Karpas-422 (cell line): ENCODE measurements at regions not wholly inside any gene's neighbourhood (a gene's known extent, or its start where the extent isn't known, plus 50 kb on each side); places are given as distances from the start of the nearest gene placed in this dataset.

Source experiments
- DNase-seq: peaks from one replicate; pipeline ENCODE4 v3.0.0-alpha.2; 2015
- H2AFZ ChIP-seq: fragments of 200-600 bp; sonication (generic); 2 replicates; pipeline ENCODE4 v1.6.1; 2014; ENCODE audit warnings: antibody characterized with exemption, low read length, mixed read lengths
- H3K27ac ChIP-seq: fragments of 200-600 bp; sonication (generic); 2 replicates; pipeline ENCODE4 v1.5.1; 2014; ENCODE audit warnings: mild to moderate bottlenecking, low read length, moderate library complexity
- H3K27me3 ChIP-seq: fragments of 200-600 bp; sonication (generic); 2 replicates; pipeline ENCODE4 v1.6.1; 2014; ENCODE audit warnings: low read length, mixed read lengths
- H3K36me3 ChIP-seq: fragments of 200-600 bp; sonication (generic); 2 replicates; pipeline ENCODE4 v1.6.1; 2014; ENCODE audit warnings: low read length, mixed read lengths; ENCODE audit not compliant: insufficient read depth
- H3K4me1 ChIP-seq: fragments of 200-600 bp; sonication (generic); 2 replicates; pipeline ENCODE4 v1.6.1; 2014; ENCODE audit warnings: mild to moderate bottlenecking, low read length, mixed read lengths
- H3K4me2 ChIP-seq: fragments of 200-600 bp; sonication (generic); 2 replicates; pipeline ENCODE4 v1.6.1; 2014; ENCODE audit warnings: low read length, low read depth, mild to moderate bottlenecking; ENCODE audit not compliant: poor library complexity, severe bottlenecking
- H3K4me3 ChIP-seq: fragments of 200-600 bp; sonication (generic); 2 replicates; pipeline ENCODE4 v1.5.1; 2014; ENCODE audit warnings: mild to moderate bottlenecking, antibody characterized with exemption, low read length, mixed read lengths
- H3K79me2 ChIP-seq: fragments of 200-600 bp; sonication (generic); 2 replicates; pipeline ENCODE4 v1.6.1; 2014; ENCODE audit warnings: mild to moderate bottlenecking, low read length, mixed read lengths
- H3K9ac ChIP-seq: fragments of 200-600 bp; sonication (generic); 2 replicates; pipeline ENCODE4 v1.6.0; 2014; ENCODE audit warnings: low read length
- H3K9me2 ChIP-seq: fragments of 200-600 bp; sonication (generic), shearing (Covaris generic); replicated peaks from 2 replicates; pipeline ENCODE4 v1.6.0; 2014; ENCODE audit warnings: mild to moderate bottlenecking, low read length, moderate library complexity; ENCODE audit not compliant: insufficient read depth
- H3K9me3 ChIP-seq: fragments of 300-700, 200-600 bp; sonication (generic); 2 replicates; pipeline ENCODE4 v1.6.1; 2014; ENCODE audit warnings: low read length, mixed read lengths
- H4K20me1 ChIP-seq: fragments of 200-600 bp; sonication (generic); 2 replicates; pipeline ENCODE4 v1.6.1; 2014; ENCODE audit warnings: mild to moderate bottlenecking, antibody characterized with exemption, low read length, low read depth; ENCODE audit not compliant: insufficient read depth

DNA sequence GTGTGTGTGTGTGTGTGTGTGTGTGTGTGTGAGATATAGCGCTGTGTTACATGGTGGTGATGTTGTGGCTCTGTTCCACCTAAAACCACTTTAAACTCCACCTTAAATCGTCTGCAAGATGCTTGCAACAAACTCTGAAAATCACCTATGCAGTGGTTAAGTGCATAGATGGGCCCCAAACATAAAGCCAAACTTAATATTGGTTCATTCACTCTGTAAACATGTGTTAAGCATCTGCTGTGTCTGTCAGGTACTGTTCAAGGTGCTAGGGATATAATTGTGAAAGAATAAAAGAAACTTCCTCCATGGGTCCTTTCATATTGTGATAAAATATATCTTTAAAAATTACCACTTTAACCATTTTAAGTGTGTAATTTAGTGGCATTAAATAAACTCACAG lies 645.4 kb upstream of the SORCS1 start:
- Histone ChIP-seq H4K20me1 (no peaks in the 10 kb centered on the region), H3K9me2 (no peaks in the 10 kb centered on the region), H3K36me3 (no peaks in the 10 kb centered on the region), H3K4me3 (no peak overlapping the region), H3K27me3 (no peaks in the 10 kb centered on the region), H3K9ac (no peak overlapping the region), H3K79me2 (no peaks in the 10 kb centered on the region), H3K4me1 (no peaks in the 10 kb centered on the region), H3K9me3 (no peaks in the 10 kb centered on the region), H2AFZ (no peak overlapping the region), H3K4me2 (no peak overlapping the region), H3K27ac (no peak overlapping the region)
- no peak for DNase-seq

DNA sequence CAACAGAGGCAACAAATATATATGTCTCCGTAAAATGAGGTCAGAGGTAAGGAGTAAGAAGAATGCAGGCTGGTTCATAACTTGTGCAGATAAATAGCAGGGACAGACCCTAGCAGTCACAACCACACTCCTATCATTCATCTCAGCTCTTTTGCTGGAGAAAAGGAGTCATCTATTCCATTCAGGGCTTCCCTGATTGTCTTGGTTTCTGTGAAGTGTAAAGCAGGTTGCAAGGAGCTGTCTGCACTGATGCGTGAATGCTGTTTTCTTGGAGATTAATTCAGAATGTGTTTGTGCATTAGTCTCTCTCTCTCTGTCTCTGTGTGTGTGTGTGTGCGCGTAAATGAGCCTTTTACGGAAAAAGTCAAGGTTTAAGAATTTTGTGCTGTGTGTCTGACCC lies 643.3 kb upstream of the SORCS1 start:
- Histone ChIP-seq H3K4me1 (no peaks in the 10 kb centered on the region), H3K4me2 (no peak overlapping the region), H4K20me1 (no peaks in the 10 kb centered on the region), H3K9me2 (no peaks in the 10 kb centered on the region), H3K36me3 (no peaks in the 10 kb centered on the region), H2AFZ (no peak overlapping the region), H3K79me2 (no peaks in the 10 kb centered on the region), H3K9ac (no peak overlapping the region), H3K4me3 (no peak overlapping the region), H3K9me3 (peaks cover 6% of the 10 kb centered on the region), H3K27me3 (no peaks in the 10 kb centered on the region), H3K27ac (no peak overlapping the region)
- DNase-seq: no peak

DNA sequence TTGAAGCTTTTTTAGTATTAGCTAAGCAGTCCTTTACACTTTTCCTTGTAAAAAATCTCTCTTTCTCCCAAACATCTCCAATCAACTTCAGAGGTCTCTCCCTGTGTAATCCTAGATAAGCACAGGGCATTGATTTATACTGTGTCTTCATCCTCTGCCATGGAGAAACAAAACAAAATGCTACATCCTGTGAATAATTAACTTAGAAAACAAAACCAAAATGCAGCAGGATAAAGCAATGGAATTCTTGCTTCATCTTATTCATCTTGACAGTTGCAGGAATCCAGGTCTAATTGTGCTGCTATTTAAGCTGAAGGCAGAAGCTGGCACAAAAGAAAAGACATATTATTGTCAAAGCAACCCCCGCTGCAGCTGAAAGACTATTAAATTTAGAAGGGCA lies 641.5 kb upstream of the SORCS1 start:
- Histone ChIP-seq H3K9ac (no peak overlapping the region), H4K20me1 (no peaks in the 10 kb centered on the region), H3K9me3 (peaks cover 7% of the 10 kb centered on the region), H2AFZ (no peak overlapping the region), H3K27ac (no peak overlapping the region), H3K4me3 (no peak overlapping the region), H3K9me2 (no peaks in the 10 kb centered on the region), H3K79me2 (no peaks in the 10 kb centered on the region), H3K4me2 (no peak overlapping the region), H3K36me3 (no peaks in the 10 kb centered on the region), H3K4me1 (no peaks in the 10 kb centered on the region), H3K27me3 (no peaks in the 10 kb centered on the region)
- DNase-seq: no peak

DNA sequence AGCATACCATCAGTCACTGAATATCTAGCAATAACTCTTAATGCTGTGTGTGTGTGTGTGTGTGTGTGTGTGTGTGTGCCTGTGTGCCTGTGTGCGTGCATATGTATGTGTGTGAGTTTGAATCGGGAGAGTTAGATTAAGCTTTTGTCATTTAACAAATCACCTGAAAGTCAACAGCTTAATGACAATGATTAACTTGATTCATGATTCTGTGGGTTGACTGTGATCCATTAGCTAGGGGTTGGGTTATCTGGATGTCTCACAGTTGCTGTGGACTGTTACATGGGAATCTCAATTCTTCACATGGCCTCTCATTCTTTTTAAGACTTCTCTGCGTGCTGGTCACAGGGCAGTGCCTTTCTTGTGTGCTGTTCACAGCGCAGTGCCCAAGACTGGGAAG lies 639.0 kb upstream of the SORCS1 start:
- peaks cover 7% of the 10 kb centered on the region for H3K9me3 ChIP-seq
- no peaks in the 10 kb centered on the region for H4K20me1 ChIP-seq
- no peaks in the 10 kb centered on the region; the same call in 1 of the 2 replicates for H3K36me3 ChIP-seq
- H3K27ac ChIP-seq: no peak overlapping the region
- H3K4me2 ChIP-seq: no peak overlapping the region
- no peak overlapping the region for H2AFZ ChIP-seq
- no peaks in the 10 kb centered on the region for H3K9me2 ChIP-seq
- H3K4me3 ChIP-seq: no peak overlapping the region
- H3K9ac ChIP-seq: no peak overlapping the region
- no peaks in the 10 kb centered on the region for H3K27me3 ChIP-seq
- DNase-seq: no peak
- no peaks in the 10 kb centered on the region for H3K79me2 ChIP-seq
- H3K4me1 ChIP-seq: no peaks in the 10 kb centered on the region

DNA sequence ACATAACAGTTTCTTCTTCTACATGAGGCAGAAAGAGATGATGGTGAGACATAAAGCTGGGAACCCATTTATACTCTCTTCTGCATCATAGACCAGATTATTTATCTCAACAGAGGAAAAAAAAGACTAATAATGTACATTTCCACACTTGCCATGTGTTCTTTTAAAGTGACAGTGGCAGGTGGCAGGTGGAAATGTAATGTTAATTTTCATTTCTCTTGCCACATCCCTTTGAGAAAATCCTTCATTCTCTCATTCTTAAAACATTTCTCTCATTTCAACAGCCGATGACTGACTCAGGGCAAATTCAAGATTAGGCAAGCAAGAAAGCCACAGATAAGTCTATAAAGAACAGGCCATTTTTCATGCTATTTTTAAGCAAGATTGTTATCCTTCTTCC lies 635.6 kb upstream of the SORCS1 start:
- Histone ChIP-seq H3K9ac (no peak overlapping the region), H3K4me3 (no peak overlapping the region), H3K4me1 (no peaks in the 10 kb centered on the region), H3K27me3 (no peaks in the 10 kb centered on the region), H3K79me2 (no peaks in the 10 kb centered on the region), H3K9me3 (peaks cover 11% of the 10 kb centered on the region), H3K27ac (no peak overlapping the region), H3K9me2 (no peaks in the 10 kb centered on the region), H3K36me3 (no peaks in the 10 kb centered on the region; the same call in 1 of the 2 replicates), H2AFZ (no peak overlapping the region), H4K20me1 (no peaks in the 10 kb centered on the region), H3K4me2 (no peak overlapping the region)
- DNase-seq: no peak

DNA sequence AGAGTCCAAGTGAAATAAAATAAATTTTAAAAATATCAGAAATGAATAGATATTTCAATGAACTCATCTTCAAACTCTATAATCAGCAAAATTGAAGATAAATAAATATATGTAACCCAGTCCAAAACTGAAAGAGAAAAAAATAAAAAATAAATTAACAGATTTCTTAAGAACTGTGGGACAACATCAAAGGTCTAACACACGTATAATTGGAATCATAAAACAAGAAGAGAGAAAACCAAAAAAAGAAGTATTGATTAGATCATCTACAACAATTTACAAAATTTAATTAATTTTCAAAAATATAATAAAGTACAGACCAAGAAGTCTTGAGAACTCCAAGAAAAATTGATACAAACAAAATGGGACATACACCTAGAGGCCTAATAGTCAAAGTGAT lies 625.8 kb upstream of the SORCS1 start:
- Histone ChIP-seq H3K79me2 (no peaks in the 10 kb centered on the region), H3K4me2 (no peak overlapping the region), H3K4me3 (no peak overlapping the region), H3K27ac (no peak overlapping the region), H3K9ac (no peak overlapping the region), H3K4me1 (no peaks in the 10 kb centered on the region), H3K27me3 (no peaks in the 10 kb centered on the region), H2AFZ (no peak overlapping the region), H3K36me3 (no peaks in the 10 kb centered on the region), H3K9me3 (peaks cover 27% of the 10 kb centered on the region), H3K9me2 (no peaks in the 10 kb centered on the region), H4K20me1 (no peaks in the 10 kb centered on the region)
- DNase-seq: no peak

DNA sequence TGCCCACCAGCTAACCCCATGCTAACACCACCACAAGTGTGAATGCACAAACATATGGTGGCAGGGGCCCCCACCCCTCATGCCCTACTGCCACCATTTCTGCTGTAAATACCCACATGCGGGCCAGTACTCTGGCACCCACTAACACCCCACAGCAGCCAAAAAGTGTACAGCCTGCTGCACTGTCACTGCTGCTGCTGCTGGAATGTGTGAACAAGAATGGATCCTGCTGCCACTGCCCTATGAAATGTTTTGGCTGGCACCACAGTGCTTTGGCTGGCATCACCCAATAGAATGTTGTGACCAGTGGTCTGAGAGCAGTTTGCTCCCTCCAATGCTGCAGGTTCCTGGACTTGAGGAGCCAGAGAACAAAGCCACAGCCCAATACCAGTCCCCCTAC lies 606.6 kb upstream of the SORCS1 start:
- Histone ChIP-seq H3K79me2 (no peaks in the 10 kb centered on the region), H3K4me1 (no peaks in the 10 kb centered on the region), H3K36me3 (no peaks in the 10 kb centered on the region), H2AFZ (no peak overlapping the region), H3K9ac (no peak overlapping the region), H3K27ac (no peak overlapping the region), H4K20me1 (no peaks in the 10 kb centered on the region), H3K27me3 (no peaks in the 10 kb centered on the region), H3K4me2 (no peak overlapping the region), H3K4me3 (no peak overlapping the region), H3K9me2 (no peaks in the 10 kb centered on the region), H3K9me3 (peaks cover 31% of the 10 kb centered on the region)
- no peak for DNase-seq

DNA sequence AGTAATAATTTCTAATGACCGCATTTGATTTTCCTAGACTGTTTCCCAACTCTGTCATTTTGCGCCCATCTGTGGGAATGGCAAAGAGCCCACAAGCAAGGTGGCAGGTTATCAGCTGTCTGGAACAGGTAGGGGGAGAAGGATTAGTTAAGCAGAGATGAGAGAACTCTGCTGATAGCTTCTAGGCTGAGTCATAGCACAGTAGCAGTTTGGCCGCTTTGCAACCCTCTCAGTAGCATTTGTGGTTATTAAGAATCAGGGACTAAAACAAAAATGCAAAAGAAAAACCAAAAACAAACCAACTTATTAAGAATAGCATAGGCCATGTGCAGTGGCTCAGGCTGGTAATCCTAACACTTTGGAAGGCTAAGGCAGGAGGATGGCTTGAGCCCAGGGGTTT lies 602.7 kb upstream of the SORCS1 start:
- no peak for DNase-seq
- H3K4me1 ChIP-seq: no peaks in the 10 kb centered on the region
- H3K36me3 ChIP-seq: no peaks in the 10 kb centered on the region
- no peaks in the 10 kb centered on the region for H4K20me1 ChIP-seq
- H3K9me3 ChIP-seq: peaks cover 33% of the 10 kb centered on the region
- H3K79me2 ChIP-seq: no peaks in the 10 kb centered on the region
- H2AFZ ChIP-seq: no peak overlapping the region
- H3K9me2 ChIP-seq: no peaks in the 10 kb centered on the region
- H3K4me3 ChIP-seq: no peak overlapping the region
- H3K27me3 ChIP-seq: no peaks in the 10 kb centered on the region
- no peak overlapping the region for H3K9ac ChIP-seq
- no peak overlapping the region for H3K27ac ChIP-seq
- no peak overlapping the region for H3K4me2 ChIP-seq

DNA sequence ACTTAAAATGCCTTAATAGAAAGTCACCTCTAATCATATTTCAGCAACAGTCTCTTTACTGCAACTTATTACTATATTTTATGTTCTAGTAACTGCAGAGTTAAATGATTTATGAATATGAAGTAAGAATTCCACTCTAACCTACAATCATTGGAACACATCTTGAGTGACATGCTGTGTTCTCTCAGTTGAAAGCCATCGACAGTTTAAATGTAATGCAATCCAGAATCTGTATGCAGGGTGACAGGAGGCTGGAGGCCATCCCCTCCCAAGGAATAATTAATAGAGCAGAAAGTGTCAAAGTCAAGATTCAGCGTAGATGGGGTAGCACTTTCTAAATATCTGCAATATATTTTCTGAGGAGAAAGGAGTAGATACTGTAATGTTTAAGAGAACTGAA lies 590.3 kb upstream of the SORCS1 start:
- no peaks in the 10 kb centered on the region for H3K4me1 ChIP-seq
- H3K9ac ChIP-seq: no peak overlapping the region
- H3K4me2 ChIP-seq: no peak overlapping the region
- no peaks in the 10 kb centered on the region for H3K9me2 ChIP-seq
- no peaks in the 10 kb centered on the region for H3K79me2 ChIP-seq
- H3K27ac ChIP-seq: no peak overlapping the region
- no peaks in the 10 kb centered on the region for H3K36me3 ChIP-seq
- DNase-seq: no peak
- no peaks in the 10 kb centered on the region for H3K27me3 ChIP-seq
- no peak overlapping the region for H2AFZ ChIP-seq
- no peaks in the 10 kb centered on the region for H4K20me1 ChIP-seq
- H3K9me3 ChIP-seq: peaks cover 23% of the 10 kb centered on the region
- H3K4me3 ChIP-seq: no peak overlapping the region
